Kidney epithelial cell (primary cell): ENCODE measurements at regions not wholly inside any gene's neighbourhood (a gene's known extent, or its start where the extent isn't known, plus 50 kb on each side); places are given as distances from the start of the nearest gene placed in this dataset.

Experiments used
- DNase-seq: peaks from one replicate; pipeline ENCODE4 v3.0.0-alpha.2; 2010; ENCODE audit warnings: low read depth
- H3K27me3 ChIP-seq: 2 replicates; pipeline ENCODE4 v1.6.0; 2011; ENCODE audit warnings: low read length; ENCODE audit not compliant: control insufficient read depth, insufficient read depth
- H3K36me3 ChIP-seq: 2 replicates; pipeline ENCODE4 v1.5.1; 2011; ENCODE audit warnings: low read length; ENCODE audit not compliant: control insufficient read depth, insufficient read depth
- H3K4me3 ChIP-seq: 2 replicates; pipeline ENCODE4 v1.5.1; 2011; ENCODE audit warnings: low read depth, mild to moderate bottlenecking, control low read depth, low read length
- CTCF ChIP-seq: IDR thresholded peaks from 2 replicates; pipeline ENCODE4 v1.5.1; 2011; ENCODE audit warnings: mild to moderate bottlenecking, moderate library complexity, low read length, control low read depth, inconsistent platforms; ENCODE audit not compliant: insufficient read depth, poor library complexity, severe bottlenecking

GRCh38 chr3:1532935-1533606 lies 440.2 kb downstream of the CNTN6 start:
- no peaks in the 10 kb centered on the region for H3K36me3 ChIP-seq
- TF ChIP-seq CTCF = no peak
- DNase-seq = no peak

GRCh38 chr3:1533763-1534162 lies 440.9 kb downstream of the CNTN6 start:
- Histone ChIP-seq H3K27me3 (no peaks in the 10 kb centered on the region), H3K36me3 (no peaks in the 10 kb centered on the region), H3K4me3 (no peak overlapping the region)
- TF ChIP-seq CTCF = no peak
- DNase-seq = no peak

More at GRCh38 chr3:1532935-1533606, 440.2 kb downstream of the CNTN6 start:
- H3K4me3 ChIP-seq = no peak overlapping the region
- no peaks in the 10 kb centered on the region for H3K27me3 ChIP-seq

GRCh38 chr3:1534252-1534651 lies 441.4 kb downstream of the CNTN6 start:
- H3K36me3 ChIP-seq = no peaks in the 10 kb centered on the region
- TF ChIP-seq CTCF = no peak

GRCh38 chr3:1535361-1535760 lies 442.5 kb downstream of the CNTN6 start:
- TF ChIP-seq CTCF = no peak
- H3K36me3 ChIP-seq = no peaks in the 10 kb centered on the region
- no peak overlapping the region for H3K4me3 ChIP-seq
- H3K27me3 ChIP-seq = no peaks in the 10 kb centered on the region
- DNase-seq = no peak

More at GRCh38 chr3:1534252-1534651, 441.4 kb downstream of the CNTN6 start:
- no peaks in the 10 kb centered on the region for H3K27me3 ChIP-seq
- no peak for DNase-seq
- no peak overlapping the region for H3K4me3 ChIP-seq

- no peak for TF ChIP-seq CTCF
- Histone ChIP-seq H3K4me3 (no peak overlapping the region), H3K36me3 (no peaks in the 10 kb centered on the region), H3K27me3 (no peaks in the 10 kb centered on the region)
- no peak for DNase-seq
Measured at GRCh38 chr3:1540686-1541085, 447.9 kb downstream of the CNTN6 start.

- DNase-seq = no peak
- Histone ChIP-seq H3K27me3 (no peaks in the 10 kb centered on the region), H3K36me3 (no peaks in the 10 kb centered on the region), H3K4me3 (no peak overlapping the region)
- no peak for TF ChIP-seq CTCF
Measured at GRCh38 chr3:1551741-1552140, 458.9 kb downstream of the CNTN6 start.
